ENCODE measurements at regions not wholly inside any gene's neighbourhood (a gene's known extent, or its start where the extent isn't known, plus 50 kb on each side); places are given as distances from the start of the nearest gene placed in this dataset.

- intact Hi-C loops (cut with DNase I): no loop called here
- Histone ChIP-seq H3K27ac (no peak overlapping the region), H3K27me3 (no peaks in the 10 kb centered on the region), H3K4me3 (no peak overlapping the region), H3K4me1 (no peaks in the 10 kb centered on the region), H3K36me3 (replicated peaks in 1 of 2; ENCODE audit: insufficient read depth in 1 of 2, low read depth in 2 of 2) (no peaks in the 10 kb centered on the region), H3K9me3 (no peaks in the 10 kb centered on the region)
- TF ChIP-seq POLR2A (IDR thresholded peaks at IDR 0.05) (no peak), CTCF (IDR thresholded peaks at IDR 0.05) (no peak)
- no peak for ATAC-seq
- DNase-seq: no peak
- 59 to 72% methylated on average over 2 of the region's 2 CpGs for WGBS, 2 donors
These were observed 408.3 kb upstream of the ANKRD30A start for GRCh38 chr10:36717118-36717517.

GRCh38 chr10:36716291-36716690, 409.1 kb upstream of the ANKRD30A start:
- 85 to 89% methylated on average over 2 of the region's 2 CpGs for WGBS, 2 donors
- ATAC-seq: no peak

GRCh38 chr10:36712695-36713094, 412.7 kb upstream of the ANKRD30A start:
- H3K27ac ChIP-seq: no peak overlapping the region
- TF ChIP-seq POLR2A (IDR thresholded peaks at IDR 0.05): no peak
- TF ChIP-seq CTCF (IDR thresholded peaks at IDR 0.05): no peak
- no peak overlapping the region for H3K4me3 ChIP-seq
- H3K9me3 ChIP-seq: no peaks in the 10 kb centered on the region
- H3K27me3 ChIP-seq: no peaks in the 10 kb centered on the region
- no peak for DNase-seq
- H3K4me1 ChIP-seq: no peaks in the 10 kb centered on the region
- intact Hi-C loops (cut with DNase I): no loop called here
- no peaks in the 10 kb centered on the region for H3K36me3 ChIP-seq (replicated peaks in 1 of 2; ENCODE audit: insufficient read depth in 1 of 2, low read depth in 2 of 2)
- ATAC-seq: no peak

More at GRCh38 chr10:36716291-36716690, 409.1 kb upstream of the ANKRD30A start:
- Histone ChIP-seq H3K36me3 (replicated peaks in 1 of 2; ENCODE audit: insufficient read depth in 1 of 2, low read depth in 2 of 2) (no peaks in the 10 kb centered on the region), H3K4me1 (no peaks in the 10 kb centered on the region), H3K9me3 (no peaks in the 10 kb centered on the region), H3K27ac (no peak overlapping the region), H3K4me3 (no peak overlapping the region), H3K27me3 (no peaks in the 10 kb centered on the region)
- DNase-seq: no peak
- TF ChIP-seq CTCF (IDR thresholded peaks at IDR 0.05): no peak
- TF ChIP-seq POLR2A (IDR thresholded peaks at IDR 0.05): no peak
- intact Hi-C loops (cut with DNase I): no loop called here

GRCh38 chr10:36711361-36711760, 414.0 kb upstream of the ANKRD30A start:
- ATAC-seq: no peak

More at GRCh38 chr10:36711361-36711760, 414.0 kb upstream of the ANKRD30A start:
- Histone ChIP-seq H3K9me3 (no peaks in the 10 kb centered on the region), H3K36me3 (replicated peaks in 1 of 2; ENCODE audit: insufficient read depth in 1 of 2, low read depth in 2 of 2) (no peaks in the 10 kb centered on the region), H3K4me3 (no peak overlapping the region), H3K27me3 (no peaks in the 10 kb centered on the region), H3K4me1 (no peaks in the 10 kb centered on the region), H3K27ac (no peak overlapping the region)
- 81 to 85% methylated on average over 4 of the region's 4 CpGs for WGBS, 2 donors
- intact Hi-C loops (cut with DNase I): no loop called here
- no peak for TF ChIP-seq CTCF (IDR thresholded peaks at IDR 0.05)
- no peak for TF ChIP-seq POLR2A (IDR thresholded peaks at IDR 0.05)
- DNase-seq: no peak
